Skeletal muscle satellite cell (primary cell): ENCODE measurements at regions not wholly inside any gene's neighbourhood (a gene's known extent, or its start where the extent isn't known, plus 50 kb on each side); places are given as distances from the start of the nearest gene placed in this dataset.
"Not testable (repeated sequence)": the region's sequence is repeated elsewhere in the genome, so short reads cannot be mapped to it uniquely, and the experiment has no call there.

ENCODE experiments used
- H3K27me3 ChIP-seq: 2 replicates; pipeline ENCODE4 v1.7.0; 2013; ENCODE audit warnings: low read length; ENCODE audit not compliant: control insufficient read depth, insufficient read depth
- H3K36me3 ChIP-seq: 2 replicates; pipeline ENCODE4 v1.7.0; 2013; ENCODE audit warnings: mild to moderate bottlenecking, control low read depth, low read length; ENCODE audit not compliant: insufficient read depth
- H3K4me1 ChIP-seq: 2 replicates; pipeline ENCODE4 v1.7.0; 2013; ENCODE audit warnings: low read length; ENCODE audit not compliant: control insufficient read depth, insufficient read depth
- H3K4me2 ChIP-seq: 2 replicates; pipeline ENCODE4 v1.7.0; 2013; ENCODE audit warnings: mild to moderate bottlenecking, low read length
- H3K4me3 ChIP-seq: 2 replicates; pipeline ENCODE4 v1.7.0; 2013; ENCODE audit warnings: low read length
- H3K9ac ChIP-seq: 2 replicates; pipeline ENCODE4 v1.7.0; 2013; ENCODE audit warnings: mild to moderate bottlenecking, low read depth, low read length, moderate library complexity
- H3K9me3 ChIP-seq: replicated peaks from 2 replicates; pipeline ENCODE4 v1.7.0; 2013; ENCODE audit warnings: mild to moderate bottlenecking, control low read depth, low read length

DNA sequence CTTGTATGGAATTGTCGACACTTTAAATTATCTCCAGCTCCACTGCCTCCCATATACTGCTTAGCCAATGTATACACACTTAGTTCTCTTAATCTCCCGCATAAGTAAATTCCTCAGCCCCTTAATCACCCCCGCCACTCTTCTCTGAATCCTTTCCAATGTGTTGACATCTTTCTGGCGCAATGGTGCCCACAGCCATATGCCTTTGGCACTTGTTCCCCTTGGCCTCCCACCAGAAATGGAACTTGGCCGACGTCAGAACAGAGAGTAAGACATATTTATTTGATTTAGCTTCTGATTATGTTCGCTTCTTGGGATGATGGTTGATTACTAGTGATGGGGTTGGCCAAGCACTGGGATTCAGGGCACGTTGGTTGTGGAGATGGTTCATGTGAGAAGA is 1089.3 kb upstream of the CELF4 start:
- H3K9me3 ChIP-seq = no peaks in the 10 kb centered on the region
- no peak overlapping the region for H3K4me2 ChIP-seq
- H3K4me1 ChIP-seq = no peaks in the 10 kb centered on the region
- H3K27me3 ChIP-seq = no peaks in the 10 kb centered on the region
- no peak overlapping the region for H3K9ac ChIP-seq
- H3K36me3 ChIP-seq = no peaks in the 10 kb centered on the region
- H3K4me3 ChIP-seq = no peak overlapping the region

DNA sequence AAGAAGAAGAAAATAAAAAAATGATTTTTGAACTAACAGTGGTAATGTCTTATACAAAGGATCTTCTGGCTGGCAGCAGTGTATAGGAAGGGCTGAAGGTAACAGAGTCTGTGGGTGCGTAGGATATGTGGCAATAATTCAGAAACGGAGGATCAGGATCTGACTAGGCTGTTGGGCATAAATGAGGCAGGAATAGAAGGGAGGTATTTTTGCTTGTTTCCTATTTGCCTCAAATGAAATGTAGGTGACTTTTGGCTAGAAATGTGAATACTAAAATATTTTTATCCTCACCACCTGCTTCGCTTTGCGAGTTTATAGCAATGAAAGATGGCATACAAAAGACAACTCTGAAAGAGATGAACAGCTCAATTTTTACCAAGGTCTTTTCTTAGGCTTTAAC is 1086.1 kb upstream of the CELF4 start:
- no peak overlapping the region for H3K4me2 ChIP-seq
- no peaks in the 10 kb centered on the region for H3K27me3 ChIP-seq
- H3K36me3 ChIP-seq = no peaks in the 10 kb centered on the region
- H3K9ac ChIP-seq = no peak overlapping the region
- H3K4me1 ChIP-seq = no peaks in the 10 kb centered on the region
- no peak overlapping the region for H3K4me3 ChIP-seq
- H3K9me3 ChIP-seq = no peaks in the 10 kb centered on the region

DNA sequence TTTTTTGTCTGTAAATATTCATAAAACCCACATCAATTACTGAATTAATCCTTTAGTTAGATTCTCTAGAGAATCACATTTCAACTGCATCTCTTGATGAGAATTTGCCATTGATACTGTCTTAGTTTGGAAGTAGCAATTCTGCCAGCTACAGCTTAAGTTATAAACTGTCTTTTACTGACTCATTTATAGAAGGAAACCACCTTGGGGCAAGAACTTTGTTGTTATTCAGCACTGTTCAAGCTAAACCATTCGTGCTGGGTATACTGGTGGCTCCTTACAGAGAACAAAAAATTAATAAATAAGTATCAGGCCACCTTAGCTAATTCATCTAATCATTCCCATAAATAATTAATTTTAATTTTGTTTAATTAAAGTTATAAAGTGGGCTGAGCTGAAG is 1082.6 kb upstream of the CELF4 start:
- Histone ChIP-seq H3K9ac (no peak overlapping the region), H3K4me2 (no peak overlapping the region), H3K4me3 (no peak overlapping the region), H3K9me3 (no peaks in the 10 kb centered on the region), H3K36me3 (no peaks in the 10 kb centered on the region), H3K4me1 (no peaks in the 10 kb centered on the region), H3K27me3 (no peaks in the 10 kb centered on the region)

GRCh38 chr18:38646296-38646695 is 1080.7 kb upstream of the CELF4 start:
- H3K4me2 ChIP-seq = no peak overlapping the region
- no peak overlapping the region for H3K4me3 ChIP-seq
- H3K36me3 ChIP-seq = no peaks in the 10 kb centered on the region
- H3K9me3 ChIP-seq = no peaks in the 10 kb centered on the region
- no peaks in the 10 kb centered on the region for H3K27me3 ChIP-seq
- no peaks in the 10 kb centered on the region for H3K4me1 ChIP-seq
- no peak overlapping the region for H3K9ac ChIP-seq

- Histone ChIP-seq H3K4me3 (no peak overlapping the region), H3K36me3 (no peaks in the 10 kb centered on the region), H3K9me3 (no peaks in the 10 kb centered on the region), H3K27me3 (no peaks in the 10 kb centered on the region), H3K4me1 (no peaks in the 10 kb centered on the region), H3K9ac (no peak overlapping the region), H3K4me2 (no peak overlapping the region)
These were observed 1079.5 kb upstream of the CELF4 start for GRCh38 chr18:38644875-38645641.

DNA sequence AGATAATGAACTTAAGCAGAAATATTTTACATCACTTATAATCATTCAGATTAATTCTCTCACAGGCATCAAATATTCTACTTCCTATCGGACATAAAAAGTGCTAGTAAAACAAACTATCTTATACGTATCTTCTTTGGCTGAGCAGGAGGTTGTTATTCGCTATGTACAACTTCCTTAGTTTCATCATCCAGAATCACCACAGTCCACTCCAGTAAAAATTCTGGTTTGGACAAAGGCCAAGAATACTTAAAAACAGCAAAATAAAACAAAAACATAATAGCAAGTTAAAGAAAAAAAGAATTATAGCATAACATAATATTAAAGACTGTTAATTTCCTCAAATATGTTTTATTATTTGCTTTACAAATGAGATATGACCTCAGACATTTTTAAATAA is 1077.1 kb upstream of the CELF4 start:
- Histone ChIP-seq H3K36me3 (no peaks in the 10 kb centered on the region), H3K4me2 (no peak overlapping the region), H3K9me3 (no peaks in the 10 kb centered on the region), H3K4me1 (no peaks in the 10 kb centered on the region), H3K9ac (no peak overlapping the region), H3K4me3 (no peak overlapping the region), H3K27me3 (no peaks in the 10 kb centered on the region)

DNA sequence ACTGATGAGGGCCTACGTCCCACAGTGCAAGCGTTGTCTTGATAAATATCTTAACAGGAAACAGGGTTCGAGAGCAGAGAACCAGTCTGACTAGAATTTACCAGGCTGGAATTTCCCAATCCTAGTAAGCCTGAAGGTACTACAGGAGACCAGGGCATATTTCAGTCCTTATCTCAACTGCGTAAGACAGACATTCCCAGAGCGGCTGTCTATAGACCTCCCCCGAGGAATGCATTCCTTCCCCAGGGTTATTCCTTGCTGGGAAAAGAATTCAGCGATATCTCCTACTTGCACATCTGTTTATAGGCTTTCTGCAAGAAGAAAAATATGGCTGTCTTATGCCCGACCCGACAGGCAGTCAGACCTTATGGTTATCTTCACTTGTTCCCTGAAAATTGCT is 1074.1 kb upstream of the CELF4 start:
- H3K4me3 ChIP-seq, H3K4me2 ChIP-seq, H3K27me3 ChIP-seq, H3K4me1 ChIP-seq, H3K9ac ChIP-seq, H3K9me3 ChIP-seq, H3K36me3 ChIP-seq: not testable (repeated sequence)

GRCh38 chr18:38635709-38636430 is 1070.3 kb upstream of the CELF4 start:
- no peak overlapping the region for H3K4me2 ChIP-seq

DNA sequence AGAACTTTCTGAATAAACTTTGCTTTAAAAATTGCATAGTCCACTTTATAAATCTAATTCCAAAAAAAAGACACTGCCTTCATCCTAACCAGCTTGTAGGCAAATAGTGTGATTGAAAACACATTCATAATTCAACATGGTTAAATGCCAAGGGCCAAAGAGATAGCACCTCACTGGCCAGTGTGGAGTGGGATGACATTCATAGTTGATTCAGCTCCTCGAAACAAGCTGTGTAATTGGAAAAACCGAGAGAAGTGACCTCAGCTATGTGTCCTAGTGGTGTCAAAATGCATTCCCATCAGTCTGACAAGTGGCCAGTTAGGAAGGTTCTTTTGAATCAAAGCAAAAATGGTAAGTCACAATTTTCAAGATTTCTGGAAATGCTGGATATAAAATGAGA is 1068.5 kb upstream of the CELF4 start:
- Histone ChIP-seq H3K36me3 (no peaks in the 10 kb centered on the region), H3K4me2 (no peak overlapping the region), H3K4me1 (no peaks in the 10 kb centered on the region), H3K9me3 (no peaks in the 10 kb centered on the region), H3K27me3 (no peaks in the 10 kb centered on the region), H3K4me3 (no peak overlapping the region), H3K9ac (no peak overlapping the region)

More at GRCh38 chr18:38635709-38636430, 1070.3 kb upstream of the CELF4 start:
- Histone ChIP-seq H3K36me3 (no peaks in the 10 kb centered on the region), H3K27me3 (no peaks in the 10 kb centered on the region), H3K4me3 (no peak overlapping the region), H3K9me3 (no peaks in the 10 kb centered on the region), H3K4me1 (no peaks in the 10 kb centered on the region), H3K9ac (no peak overlapping the region)

DNA sequence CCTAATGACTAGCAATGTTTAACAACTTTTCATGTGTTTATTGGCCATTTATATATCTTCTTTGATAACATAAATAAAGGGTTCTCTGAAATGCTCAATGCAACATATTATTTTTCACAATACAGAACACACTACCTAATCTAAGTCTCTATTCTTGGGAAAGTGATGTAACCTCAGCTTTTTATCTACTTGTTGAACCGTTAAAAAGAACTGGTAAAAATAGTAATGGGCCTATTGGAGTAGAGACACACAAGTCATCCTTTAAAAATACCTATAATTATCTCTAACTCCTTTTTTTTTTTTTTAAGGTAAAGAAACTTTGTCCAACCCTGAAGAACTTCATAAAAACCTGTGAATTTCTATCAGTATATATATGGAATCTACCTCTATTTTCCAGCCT is 1067.7 kb upstream of the CELF4 start:
- H3K9ac ChIP-seq = no peak overlapping the region

GRCh38 chr18:38619129-38619528 is 1053.5 kb upstream of the CELF4 start:
- H3K36me3 ChIP-seq = no peaks in the 10 kb centered on the region
- H3K9ac ChIP-seq = no peak overlapping the region
- H3K4me1 ChIP-seq = no peaks in the 10 kb centered on the region
- no peak overlapping the region for H3K4me2 ChIP-seq
- no peaks in the 10 kb centered on the region for H3K9me3 ChIP-seq
- no peak overlapping the region for H3K4me3 ChIP-seq
- H3K27me3 ChIP-seq = no peaks in the 10 kb centered on the region

More for the DNA sequence above, 1067.7 kb upstream of the CELF4 start:
- Histone ChIP-seq H3K4me1 (no peaks in the 10 kb centered on the region), H3K9me3 (no peaks in the 10 kb centered on the region), H3K27me3 (no peaks in the 10 kb centered on the region), H3K36me3 (no peaks in the 10 kb centered on the region), H3K4me3 (no peak overlapping the region), H3K4me2 (no peak overlapping the region)

GRCh38 chr18:38616306-38616705 is 1050.7 kb upstream of the CELF4 start:
- no peaks in the 10 kb centered on the region for H3K9me3 ChIP-seq
- no peaks in the 10 kb centered on the region for H3K4me1 ChIP-seq
- H3K27me3 ChIP-seq = no peaks in the 10 kb centered on the region
- H3K4me3 ChIP-seq = no peak overlapping the region
- no peak overlapping the region for H3K4me2 ChIP-seq
- H3K36me3 ChIP-seq = no peaks in the 10 kb centered on the region
- H3K9ac ChIP-seq = no peak overlapping the region
